Adrenal gland (tissue), 9 donors: ENCODE measurements at regions not wholly inside any gene's neighbourhood (a gene's known extent, or its start where the extent isn't known, plus 50 kb on each side); places are given as distances from the start of the nearest gene placed in this dataset.

Experiments used
- DNase-seq, 7 donors: peaks; one replicate each; pipeline ENCODE4 v3.0.0-alpha.2; 2019 to 2020
- H3K27ac ChIP-seq, 5 donors: fragments of 200-600 bp; sonication (generic) in 4 of 5; 1 replicate in 3 of 5; 2 replicates in 2 of 5; pipeline versions ENCODE4 v1.5.1 to v1.8.0; 2016 to 2020; ENCODE audit warnings: mild to moderate bottlenecking in 1 of 5
- H3K27me3 ChIP-seq: fragments of 200-600 bp; 2 replicates; pipeline ENCODE4 v1.8.0; 2021
- H3K36me3 ChIP-seq, 2 donors: fragments of 200-600 bp; replicated peaks in 1 of 2; 1 replicate in 1 of 2; 2 replicates in 1 of 2; pipeline versions ENCODE4 v1.5.1 to v1.8.0; 2018 to 2022
- H3K4me1 ChIP-seq, 2 donors: fragments of 200-600 bp; replicated peaks in 1 of 2; 1 replicate in 1 of 2; 2 replicates in 1 of 2; pipeline versions ENCODE4 v1.5.1 to v1.8.0; 2018 to 2021
- H3K4me3 ChIP-seq, 4 donors: fragments of 200-600 bp; sonication (generic) in 3 of 4; one replicate each; pipeline ENCODE4 v1.5.1; 2016 to 2018
- H3K9me3 ChIP-seq, 3 donors: fragments of 200-600 bp; sonication (generic) in 1 of 3; replicated peaks in 1 of 3; 1 replicate in 2 of 3; 2 replicates in 1 of 3; pipeline versions ENCODE4 v1.5.1 to v1.8.0; 2016 to 2021
- POLR2A ChIP-seq, 2 donors: fragments of 450-650 bp; IDR thresholded peaks; one replicate each; pipeline ENCODE4 v1.6.1; 2017; ENCODE audit warnings: antibody characterized with exemption in 2 of 2, mild to moderate bottlenecking in 2 of 2, moderate library complexity in 1 of 2
- WGBS, 4 donors: extraction: QIAGEN DNeasy Blood & Tissue Kit in 2 of 4; methylation state at CpG; one replicate each; pipeline versions ENCODE4 v1.1.5 to v1.1.7; 2013 to 2017; 5-methylcytosine and 5-hydroxymethylcytosine counted together
- intact Hi-C, 2 donors: fragments of 100-400 bp; cut with DNase I; formaldehyde crosslinking; loops; one replicate each; pipeline versions ENCODE4 v1.14.1 to v1.15.0; 2022 to 2023
- TF ChIP-seq, protein P1 (sequence below), 6 experiments: fragments of 450-650 bp in 4 of 6; fragments of 200-600 bp in 2 of 6; sonication (generic) in 1 of 6; IDR thresholded peaks; 1 replicate in 5 of 6; 2 replicates in 1 of 6; pipeline versions ENCODE4 v1.5.1 to v1.8.0; 2016 to 2021; ENCODE audit warnings: antibody characterized with exemption in 6 of 6, mild to moderate bottlenecking in 2 of 6, moderate library complexity in 1 of 6
- donor health status: healthy with polysubstance abuse.
- donor health status: Bipolar disorder and iron deficiency.
- donor health status: DM: yes; HTN: yes; CAD: no.
- donor health status: DM: no; HTN: no; CAD: no.
- donor health status: DM: no; HTN: no; CAD: no.

DNA sequence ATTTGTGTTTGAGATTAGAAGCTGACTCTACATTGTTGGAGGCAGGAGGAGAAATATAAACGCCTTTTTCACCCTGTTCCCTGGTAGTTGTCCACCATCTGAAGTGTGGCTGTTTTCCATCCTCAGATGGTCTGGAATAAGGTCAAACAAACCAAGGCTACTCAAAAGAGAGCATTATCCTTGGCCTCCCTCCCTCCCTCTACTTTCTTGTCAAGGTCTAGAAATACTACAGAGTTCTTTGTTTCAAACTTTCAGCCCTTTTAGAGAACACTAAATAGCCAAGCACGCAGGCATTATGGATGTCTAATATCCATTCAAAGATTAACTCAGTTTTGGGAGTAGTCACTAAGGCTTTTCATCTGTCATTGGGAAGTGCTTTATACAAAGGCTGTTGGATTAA, 215.8 kb upstream of the ITGA4 start:
- DNase-seq = no peak
- Histone ChIP-seq H3K27me3 (no peaks in the 10 kb centered on the region), H3K36me3 (no peaks in the 10 kb centered on the region), H3K27ac (no peak overlapping the region), H3K9me3 (peaks cover 0 to 4% (median 0%) of the 10 kb centered on the region in 3 donors), H3K4me1 (no peaks in the 10 kb centered on the region), H3K4me3 (no peak overlapping the region)
- no peak for TF ChIP-seq POLR2A (IDR thresholded peaks at IDR 0.05)
- TF ChIP-seq, protein P1, sequence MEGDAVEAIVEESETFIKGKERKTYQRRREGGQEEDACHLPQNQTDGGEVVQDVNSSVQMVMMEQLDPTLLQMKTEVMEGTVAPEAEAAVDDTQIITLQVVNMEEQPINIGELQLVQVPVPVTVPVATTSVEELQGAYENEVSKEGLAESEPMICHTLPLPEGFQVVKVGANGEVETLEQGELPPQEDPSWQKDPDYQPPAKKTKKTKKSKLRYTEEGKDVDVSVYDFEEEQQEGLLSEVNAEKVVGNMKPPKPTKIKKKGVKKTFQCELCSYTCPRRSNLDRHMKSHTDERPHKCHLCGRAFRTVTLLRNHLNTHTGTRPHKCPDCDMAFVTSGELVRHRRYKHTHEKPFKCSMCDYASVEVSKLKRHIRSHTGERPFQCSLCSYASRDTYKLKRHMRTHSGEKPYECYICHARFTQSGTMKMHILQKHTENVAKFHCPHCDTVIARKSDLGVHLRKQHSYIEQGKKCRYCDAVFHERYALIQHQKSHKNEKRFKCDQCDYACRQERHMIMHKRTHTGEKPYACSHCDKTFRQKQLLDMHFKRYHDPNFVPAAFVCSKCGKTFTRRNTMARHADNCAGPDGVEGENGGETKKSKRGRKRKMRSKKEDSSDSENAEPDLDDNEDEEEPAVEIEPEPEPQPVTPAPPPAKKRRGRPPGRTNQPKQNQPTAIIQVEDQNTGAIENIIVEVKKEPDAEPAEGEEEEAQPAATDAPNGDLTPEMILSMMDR (IDR thresholded peaks at IDR 0.05) = no peak
- WGBS, 4 donors = 53 to 69% (median 64%) methylated on average over 2 of the region's 2 CpGs
- intact Hi-C loops = no loop called here

DNA sequence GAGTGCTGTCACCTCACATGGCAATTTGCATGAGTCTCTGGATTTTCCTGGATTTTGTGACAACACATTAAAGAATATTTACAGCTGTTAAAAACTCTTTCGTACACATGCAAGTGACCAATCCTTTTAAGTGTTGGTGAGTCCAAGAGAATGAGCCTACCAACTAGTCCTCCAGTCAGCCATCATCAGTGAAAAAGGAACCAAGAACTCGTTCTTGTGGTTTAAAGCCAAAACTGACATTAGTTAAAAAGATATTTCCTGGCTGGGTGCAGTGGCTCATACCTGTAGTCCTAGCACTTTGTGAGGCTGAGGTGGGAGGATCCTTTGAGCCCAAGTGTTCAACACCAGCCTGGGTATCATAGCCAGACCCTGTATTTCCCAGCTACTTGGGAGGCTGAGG, 215.4 kb upstream of the ITGA4 start:
- Histone ChIP-seq H3K27me3 (no peaks in the 10 kb centered on the region), H3K36me3 (no peaks in the 10 kb centered on the region), H3K4me1 (no peaks in the 10 kb centered on the region), H3K4me3 (no peak overlapping the region), H3K9me3 (peaks cover 0 to 4% (median 0%) of the 10 kb centered on the region in 3 donors), H3K27ac (no peak overlapping the region)
- no peak for TF ChIP-seq POLR2A (IDR thresholded peaks at IDR 0.05)
- TF ChIP-seq, protein P1 (IDR thresholded peaks at IDR 0.05) = no peak
- 56 to 68% (median 67%) methylated on average over 2 of the region's 2 CpGs for WGBS, 4 donors
- intact Hi-C loops = no loop called here
- no peak for DNase-seq

DNA sequence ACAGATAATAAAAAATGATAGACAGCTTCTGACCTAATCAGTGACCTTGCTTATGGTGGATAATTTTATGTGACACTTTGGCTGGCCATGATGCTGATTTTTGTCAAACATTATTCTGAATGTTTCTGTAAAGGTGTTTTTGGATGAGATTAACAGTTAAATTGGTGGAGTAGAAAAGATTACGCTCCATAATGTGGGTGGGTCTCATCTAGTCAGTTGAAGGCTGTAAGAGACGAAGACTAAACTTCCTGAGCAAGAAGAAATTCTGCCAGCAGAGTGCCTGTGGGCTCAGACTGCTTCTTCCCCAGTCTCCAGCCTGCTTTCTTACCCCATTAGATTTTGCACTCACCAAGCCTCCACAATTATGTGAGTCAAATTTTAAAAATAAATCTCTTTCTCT, 214.9 kb upstream of the ITGA4 start:
- H3K27ac ChIP-seq = no peak overlapping the region
- H3K9me3 ChIP-seq = peaks cover 0 to 4% (median 0%) of the 10 kb centered on the region in 3 donors
- no peaks in the 10 kb centered on the region for H3K36me3 ChIP-seq
- intact Hi-C loops = no loop called here
- TF ChIP-seq POLR2A (IDR thresholded peaks at IDR 0.05) = no peak
- TF ChIP-seq, protein P1 (IDR thresholded peaks at IDR 0.05) = no peak
- H3K4me3 ChIP-seq = no peak overlapping the region
- H3K27me3 ChIP-seq = no peaks in the 10 kb centered on the region
- H3K4me1 ChIP-seq = no peaks in the 10 kb centered on the region
- WGBS, 4 donors = 80 to 86% (median 83%) methylated on average over 2 of the region's 2 CpGs
- no peak for DNase-seq

DNA sequence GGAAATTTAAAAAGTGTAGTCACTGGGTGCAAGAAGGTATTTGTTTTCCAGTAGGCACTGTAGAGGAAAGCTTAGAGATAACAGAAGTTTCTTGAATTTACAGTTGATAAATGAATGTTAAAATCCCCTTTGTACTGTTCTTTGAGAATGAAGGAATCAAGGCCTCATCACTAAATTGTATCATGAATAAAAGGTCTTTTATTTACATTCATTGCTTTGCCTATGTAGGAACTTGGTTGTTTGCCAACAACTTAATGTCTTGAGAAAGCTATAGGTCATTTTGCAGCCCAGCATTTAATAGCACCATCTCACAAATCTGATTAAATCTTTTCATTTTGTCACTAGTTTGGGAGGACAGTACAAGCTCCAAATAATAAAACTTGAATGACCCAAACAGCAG, 213.9 kb upstream of the ITGA4 start:
- no peak for DNase-seq
- H3K27ac ChIP-seq = no peak overlapping the region

More for the DNA sequence above, 213.9 kb upstream of the ITGA4 start:
- Histone ChIP-seq H3K9me3 (peaks cover 0 to 4% (median 0%) of the 10 kb centered on the region in 3 donors), H3K36me3 (no peaks in the 10 kb centered on the region), H3K4me3 (no peak overlapping the region), H3K4me1 (no peaks in the 10 kb centered on the region), H3K27me3 (no peaks in the 10 kb centered on the region)
- TF ChIP-seq, protein P1 (IDR thresholded peaks at IDR 0.05) = no peak
- TF ChIP-seq POLR2A (IDR thresholded peaks at IDR 0.05) = no peak
- intact Hi-C loops = no loop called here
